ENCODE measurements at regions not wholly inside any gene's neighbourhood (a gene's known extent, or its start where the extent isn't known, plus 50 kb on each side); places are given as distances from the start of the nearest gene placed in this dataset.

GRCh38 chr2:8225798-8226197 is 456.1 kb upstream of the ID2 start:
- no peak for DNase-seq (ENCODE audit: low read depth in 1 of 2, low spot score in 1 of 2)
- Histone ChIP-seq H3K4me3 (no peak overlapping the region), H3K4me2 (no peak overlapping the region), H3K9me3 (no peaks in the 10 kb centered on the region), H3K4me1 (peaks cover 5% of the 10 kb centered on the region; the same call in 2 of the 3 replicates), H3K27ac (no peak overlapping the region)
- no peak for FAIRE-seq
- no peak for TF ChIP-seq NFE2L2 (conservative IDR thresholded peaks at IDR 0.05; ENCODE audit: low read length)
- no peak for TF ChIP-seq RFX5 (IDR thresholded peaks at IDR 0.05)
- TF ChIP-seq, protein P1, sequence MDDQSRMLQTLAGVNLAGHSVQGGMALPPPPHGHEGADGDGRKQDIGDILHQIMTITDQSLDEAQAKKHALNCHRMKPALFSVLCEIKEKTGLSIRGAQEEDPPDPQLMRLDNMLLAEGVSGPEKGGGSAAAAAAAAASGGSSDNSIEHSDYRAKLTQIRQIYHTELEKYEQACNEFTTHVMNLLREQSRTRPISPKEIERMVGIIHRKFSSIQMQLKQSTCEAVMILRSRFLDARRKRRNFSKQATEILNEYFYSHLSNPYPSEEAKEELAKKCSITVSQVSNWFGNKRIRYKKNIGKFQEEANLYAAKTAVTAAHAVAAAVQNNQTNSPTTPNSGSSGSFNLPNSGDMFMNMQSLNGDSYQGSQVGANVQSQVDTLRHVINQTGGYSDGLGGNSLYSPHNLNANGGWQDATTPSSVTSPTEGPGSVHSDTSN (IDR thresholded peaks at IDR 0.05): no peak
- no peak for TF ChIP-seq ZSCAN20 (CRISPR knock-in tag; IDR thresholded peaks at IDR 0.05)
- TF ChIP-seq RCOR1 (IDR thresholded peaks at IDR 0.05; ENCODE audit: low read depth, low read length): no peak
- TF ChIP-seq, protein P2, sequence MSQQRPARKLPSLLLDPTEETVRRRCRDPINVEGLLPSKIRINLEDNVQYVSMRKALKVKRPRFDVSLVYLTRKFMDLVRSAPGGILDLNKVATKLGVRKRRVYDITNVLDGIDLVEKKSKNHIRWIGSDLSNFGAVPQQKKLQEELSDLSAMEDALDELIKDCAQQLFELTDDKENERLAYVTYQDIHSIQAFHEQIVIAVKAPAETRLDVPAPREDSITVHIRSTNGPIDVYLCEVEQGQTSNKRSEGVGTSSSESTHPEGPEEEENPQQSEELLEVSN (IDR thresholded peaks at IDR 0.05; ENCODE audit: borderline replicate concordance, low read depth): no peak
- no peak for TF ChIP-seq PHF8 (IDR thresholded peaks at IDR 0.05; ENCODE audit: borderline replicate concordance, low read depth)
- TF ChIP-seq, protein P3, sequence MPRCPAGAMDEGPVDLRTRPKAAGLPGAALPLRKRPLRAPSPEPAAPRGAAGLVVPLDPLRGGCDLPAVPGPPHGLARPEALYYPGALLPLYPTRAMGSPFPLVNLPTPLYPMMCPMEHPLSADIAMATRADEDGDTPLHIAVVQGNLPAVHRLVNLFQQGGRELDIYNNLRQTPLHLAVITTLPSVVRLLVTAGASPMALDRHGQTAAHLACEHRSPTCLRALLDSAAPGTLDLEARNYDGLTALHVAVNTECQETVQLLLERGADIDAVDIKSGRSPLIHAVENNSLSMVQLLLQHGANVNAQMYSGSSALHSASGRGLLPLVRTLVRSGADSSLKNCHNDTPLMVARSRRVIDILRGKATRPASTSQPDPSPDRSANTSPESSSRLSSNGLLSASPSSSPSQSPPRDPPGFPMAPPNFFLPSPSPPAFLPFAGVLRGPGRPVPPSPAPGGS (IDR thresholded peaks at IDR 0.05): no peak
- no peak for TF ChIP-seq MAFK (IDR thresholded peaks at IDR 0.05; ENCODE audit: partially characterized antibody)
- TF ChIP-seq REST (IDR thresholded peaks at IDR 0.05): no peak
- no peak for TF ChIP-seq CEBPB (IDR thresholded peaks at IDR 0.05)
- no peak for TF ChIP-seq POLR2A (IDR thresholded peaks at IDR 0.05; ENCODE audit: low read length)
- TF ChIP-seq MAZ (IDR thresholded peaks at IDR 0.05; ENCODE audit: borderline replicate concordance, low read depth, low read length): no peak
- no peak for TF ChIP-seq RARB (CRISPR knock-in tag; IDR thresholded peaks at IDR 0.05)
- TF ChIP-seq HOXB13 (CRISPR knock-in tag; IDR thresholded peaks at IDR 0.05; ENCODE audit: low read depth): no peak
- TF ChIP-seq, protein P4, sequence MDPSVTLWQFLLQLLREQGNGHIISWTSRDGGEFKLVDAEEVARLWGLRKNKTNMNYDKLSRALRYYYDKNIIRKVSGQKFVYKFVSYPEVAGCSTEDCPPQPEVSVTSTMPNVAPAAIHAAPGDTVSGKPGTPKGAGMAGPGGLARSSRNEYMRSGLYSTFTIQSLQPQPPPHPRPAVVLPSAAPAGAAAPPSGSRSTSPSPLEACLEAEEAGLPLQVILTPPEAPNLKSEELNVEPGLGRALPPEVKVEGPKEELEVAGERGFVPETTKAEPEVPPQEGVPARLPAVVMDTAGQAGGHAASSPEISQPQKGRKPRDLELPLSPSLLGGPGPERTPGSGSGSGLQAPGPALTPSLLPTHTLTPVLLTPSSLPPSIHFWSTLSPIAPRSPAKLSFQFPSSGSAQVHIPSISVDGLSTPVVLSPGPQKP (IDR thresholded peaks at IDR 0.05; ENCODE audit: low read depth, low read length): no peak
- TF ChIP-seq, protein P5, sequence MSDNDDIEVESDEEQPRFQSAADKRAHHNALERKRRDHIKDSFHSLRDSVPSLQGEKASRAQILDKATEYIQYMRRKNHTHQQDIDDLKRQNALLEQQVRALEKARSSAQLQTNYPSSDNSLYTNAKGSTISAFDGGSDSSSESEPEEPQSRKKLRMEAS (IDR thresholded peaks at IDR 0.05): no peak
- TF ChIP-seq RAD21 (conservative IDR thresholded peaks at IDR 0.05 in 1 of 2, IDR thresholded peaks at IDR 0.05 in 1 of 2): no peak
- no peak for TF ChIP-seq ZNF302 (CRISPR knock-in tag; IDR thresholded peaks at IDR 0.05)
- no peak for TF ChIP-seq HDAC2 (IDR thresholded peaks at IDR 0.05)
- ChIA-PET POLR2A (no interaction called here), CTCF (no interaction called here)
- no peak for ATAC-seq
- WGBS (ENCODE audit: missing lambda C conversion rate): 94% methylated on average over 6 of the region's 6 CpGs
